SK-N-MC (cell line): ENCODE measurements at regions not wholly inside any gene's neighbourhood (a gene's known extent, or its start where the extent isn't known, plus 50 kb on each side); places are given as distances from the start of the nearest gene placed in this dataset.

Experiments
- DNase-seq: peaks from one replicate; pipeline ENCODE4 v3.0.0-alpha.2; 2011; ENCODE audit warnings: low read depth, low spot score
- H3K27ac ChIP-seq: fragments of 200-600 bp; sonication (generic); 2 replicates; pipeline ENCODE4 v1.5.1; 2016; ENCODE audit warnings: mixed run types
- H3K36me3 ChIP-seq: fragments of 200-600 bp; sonication (generic); 2 replicates; pipeline ENCODE4 v1.6.1; 2017; ENCODE audit warnings: antibody characterized with exemption, low read length, mixed read lengths; ENCODE audit not compliant: insufficient read depth
- H3K4me3 ChIP-seq: fragments of 200-600 bp; sonication (generic); 2 replicates; pipeline ENCODE4 v1.5.1; 2016
- H3K9ac ChIP-seq: fragments of 200-600 bp; sonication (generic); 2 replicates; pipeline ENCODE4 v1.8.0; 2017; ENCODE audit warnings: mixed run types, mixed read lengths; ENCODE audit not compliant: insufficient read length
- H3K9me3 ChIP-seq: fragments of 200-600 bp; sonication (generic); 2 replicates; pipeline ENCODE4 v1.6.1; 2017; ENCODE audit warnings: low read depth, mild to moderate bottlenecking, antibody characterized with exemption, low read length, moderate library complexity, mixed read lengths
- EZH2 ChIP-seq: fragments of 200-600 bp; sonication (generic); IDR thresholded peaks from one replicate; pipeline ENCODE4 v1.6.1; 2017; ENCODE audit warnings: antibody characterized with exemption
- FOXP2 ChIP-seq: optimal IDR thresholded peaks from 2 replicates; pipeline ENCODE3; 2011; ENCODE audit warnings: mild to moderate bottlenecking, moderate library complexity; ENCODE audit not compliant: insufficient read depth; ENCODE audit errors: extremely low read length, control extremely low read depth
- POLR2AphosphoS5 ChIP-seq: IDR thresholded peaks from 2 replicates; pipeline ENCODE4 v1.6.1; 2012; ENCODE audit warnings: mild to moderate bottlenecking, low read depth, low read length, borderline replicate concordance

GRCh38 chr5:3356016-3356415, 239.6 kb upstream of the IRX1 start:
- DNase-seq: no peak
- no peaks in the 10 kb centered on the region for H3K9me3 ChIP-seq
- H3K27ac ChIP-seq: no peak overlapping the region
- no peaks in the 10 kb centered on the region for H3K36me3 ChIP-seq
- no peak overlapping the region for H3K4me3 ChIP-seq
- no peak overlapping the region for H3K9ac ChIP-seq
- no peak for TF ChIP-seq POLR2AphosphoS5
- no peak for TF ChIP-seq FOXP2
- TF ChIP-seq EZH2: no peak

GRCh38 chr5:3355126-3355525, 240.5 kb upstream of the IRX1 start:
- TF ChIP-seq POLR2AphosphoS5 (no peak), FOXP2 (no peak), EZH2 (no peak)
- no peaks in the 10 kb centered on the region for H3K9me3 ChIP-seq
- no peaks in the 10 kb centered on the region for H3K36me3 ChIP-seq
- no peak for DNase-seq
- H3K9ac ChIP-seq: no peak overlapping the region
- H3K27ac ChIP-seq: no peak overlapping the region
- no peak overlapping the region for H3K4me3 ChIP-seq

GRCh38 chr5:3354606-3355005, 241.0 kb upstream of the IRX1 start:
- DNase-seq: no peak
- TF ChIP-seq EZH2: no peak
- no peak for TF ChIP-seq POLR2AphosphoS5
- no peak for TF ChIP-seq FOXP2

GRCh38 chr5:3353561-3353960, 242.1 kb upstream of the IRX1 start:
- Histone ChIP-seq H3K9me3 (no peaks in the 10 kb centered on the region), H3K36me3 (no peaks in the 10 kb centered on the region), H3K27ac (no peak overlapping the region), H3K4me3 (no peak overlapping the region), H3K9ac (no peak overlapping the region)
- no peak for DNase-seq
- TF ChIP-seq EZH2 (no peak), POLR2AphosphoS5 (no peak), FOXP2 (no peak)

More at GRCh38 chr5:3354606-3355005, 241.0 kb upstream of the IRX1 start:
- Histone ChIP-seq H3K36me3 (no peaks in the 10 kb centered on the region), H3K4me3 (no peak overlapping the region), H3K9ac (no peak overlapping the region), H3K27ac (no peak overlapping the region), H3K9me3 (no peaks in the 10 kb centered on the region)

- DNase-seq: no peak
- H3K9ac ChIP-seq: no peak overlapping the region
- no peaks in the 10 kb centered on the region for H3K9me3 ChIP-seq
- H3K36me3 ChIP-seq: no peaks in the 10 kb centered on the region
- no peak for TF ChIP-seq POLR2AphosphoS5
- no peak for TF ChIP-seq EZH2
- TF ChIP-seq FOXP2: no peak
- no peak overlapping the region for H3K4me3 ChIP-seq
- no peak overlapping the region for H3K27ac ChIP-seq
These were observed 242.9 kb upstream of the IRX1 start for GRCh38 chr5:3352711-3353110.

- Histone ChIP-seq H3K27ac (no peak overlapping the region), H3K9me3 (no peaks in the 10 kb centered on the region), H3K4me3 (no peak overlapping the region), H3K9ac (no peak overlapping the region), H3K36me3 (no peaks in the 10 kb centered on the region)
- DNase-seq: no peak
- TF ChIP-seq POLR2AphosphoS5 (no peak), EZH2 (no peak), FOXP2 (no peak)
These were observed 243.8 kb upstream of the IRX1 start for GRCh38 chr5:3351581-3352442.

- no peak overlapping the region for H3K4me3 ChIP-seq
- DNase-seq: no peak
- no peaks in the 10 kb centered on the region for H3K9me3 ChIP-seq
- H3K36me3 ChIP-seq: no peaks in the 10 kb centered on the region
- no peak overlapping the region for H3K9ac ChIP-seq
- no peak for TF ChIP-seq FOXP2
- no peak for TF ChIP-seq EZH2
- no peak for TF ChIP-seq POLR2AphosphoS5
- H3K27ac ChIP-seq: no peak overlapping the region
These were observed 244.9 kb upstream of the IRX1 start for GRCh38 chr5:3350781-3351180.

GRCh38 chr5:3349704-3350565, 245.7 kb upstream of the IRX1 start:
- TF ChIP-seq EZH2 (no peak), FOXP2 (no peak), POLR2AphosphoS5 (no peak)
- no peak overlapping the region for H3K9ac ChIP-seq
- H3K9me3 ChIP-seq: no peaks in the 10 kb centered on the region
- DNase-seq: no peak
- H3K36me3 ChIP-seq: no peaks in the 10 kb centered on the region
- no peak overlapping the region for H3K27ac ChIP-seq
- H3K4me3 ChIP-seq: no peak overlapping the region
